Pulmonary artery endothelial cell (primary cell): ENCODE measurements at regions not wholly inside any gene's neighbourhood (a gene's known extent, or its start where the extent isn't known, plus 50 kb on each side); places are given as distances from the start of the nearest gene placed in this dataset.

Experiments used
- DNase-seq: peaks from one replicate; pipeline ENCODE4 v3.0.0-alpha.2; 2011; ENCODE audit warnings: low read depth, low spot score

- DNase-seq, result no peak
These were observed 361.0 kb upstream of the SEMA6D start for GRCh38 chr15:47356297-47356696.

DNA sequence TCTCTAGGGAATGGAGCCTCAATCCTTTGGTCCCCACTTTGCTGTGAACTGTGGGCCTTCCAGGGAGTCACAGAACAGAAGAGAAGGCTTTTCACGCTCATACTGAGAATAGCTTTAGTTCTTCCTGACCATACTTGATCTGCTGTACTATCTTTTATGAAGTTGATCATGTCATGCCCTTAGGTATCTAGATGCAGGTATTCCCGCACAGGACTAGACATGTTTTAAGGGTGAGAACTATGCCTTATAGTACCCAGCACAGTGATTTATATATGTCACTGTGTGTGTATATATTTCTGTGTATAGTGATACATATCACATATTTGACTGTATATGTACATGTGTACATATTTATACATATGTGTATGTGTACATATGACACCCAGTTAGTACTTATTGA is 358.4 kb upstream of the SEMA6D start:
- DNase-seq, result no peak

DNA sequence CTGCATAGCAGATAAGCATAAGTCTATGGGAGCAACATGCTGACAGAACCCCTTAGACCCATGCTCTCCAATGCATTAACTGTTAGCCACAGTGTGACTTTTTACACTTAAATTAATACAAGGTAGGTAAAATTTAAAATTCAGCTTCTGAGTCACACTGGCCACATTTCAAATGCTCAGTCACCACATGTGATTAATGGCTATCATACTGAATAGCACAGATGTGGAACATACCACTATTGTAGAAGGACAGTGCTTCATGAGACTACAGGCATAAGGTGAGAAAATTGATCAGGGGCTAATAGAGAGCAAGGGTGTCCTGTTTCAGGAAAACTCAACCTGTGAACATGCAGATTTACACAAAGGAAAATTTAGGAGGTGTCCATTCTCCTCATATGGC is 357.0 kb upstream of the SEMA6D start:
- DNase-seq, result no peak

DNA sequence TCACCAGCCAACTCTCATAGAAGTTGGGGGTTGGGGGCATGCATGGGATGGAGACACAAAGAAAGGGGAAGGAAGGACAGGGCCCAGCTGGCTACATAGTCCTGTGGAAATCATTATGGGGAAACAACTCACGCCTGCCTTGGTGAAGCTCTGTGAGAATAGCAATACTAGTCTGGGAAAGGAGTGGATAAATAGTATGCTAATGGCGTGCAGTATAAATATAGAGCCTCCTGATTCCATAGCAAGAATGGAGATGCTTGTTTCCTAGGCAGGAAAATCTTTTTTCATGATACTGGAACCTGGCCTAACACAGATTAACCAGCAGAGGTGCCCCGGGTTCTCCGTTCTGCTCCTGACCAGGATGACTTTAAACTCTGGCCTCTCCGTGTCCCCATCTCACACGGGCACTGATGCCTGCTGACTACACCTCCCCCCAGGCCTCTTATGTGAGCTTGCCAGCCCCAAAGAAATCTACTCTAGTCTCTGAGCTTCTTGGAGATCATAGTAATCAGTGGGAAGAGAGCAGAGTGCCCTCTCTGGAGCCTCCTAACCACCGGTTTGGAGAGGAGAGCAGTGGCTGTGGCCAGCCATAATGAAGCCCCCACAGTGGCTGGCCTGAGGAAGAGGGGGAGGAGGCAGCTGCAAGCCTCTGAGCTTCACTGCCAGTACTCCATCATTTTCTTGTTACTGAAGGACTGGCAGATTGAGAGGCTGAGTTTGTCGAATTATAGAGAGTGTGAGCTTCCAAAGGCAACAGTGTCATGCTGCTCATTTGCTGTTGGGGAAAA is 355.0 kb upstream of the SEMA6D start:
- no peak for DNase-seq

DNA sequence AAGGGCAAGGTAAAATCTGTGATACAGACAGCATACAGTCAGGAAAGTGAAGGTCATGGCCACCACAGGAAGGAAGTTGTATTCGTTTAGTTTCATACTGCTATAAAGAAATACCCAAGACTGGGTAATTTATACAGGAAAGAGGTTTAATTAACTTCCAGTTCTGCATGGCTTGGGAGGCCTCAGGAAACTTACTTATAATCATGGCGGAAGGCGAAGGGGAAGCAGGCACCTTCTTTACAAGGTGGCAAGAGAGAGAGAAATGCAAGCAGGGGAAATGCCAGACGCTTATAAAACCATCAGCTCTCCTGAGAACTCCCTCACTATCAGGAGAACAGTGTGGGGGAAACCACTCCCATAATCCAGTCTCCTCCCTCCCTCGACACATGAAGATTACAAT is 353.7 kb upstream of the SEMA6D start:
- DNase-seq, result no peak

- DNase-seq, result no peak
These were observed 352.8 kb upstream of the SEMA6D start for GRCh38 chr15:47364230-47365141.

DNA sequence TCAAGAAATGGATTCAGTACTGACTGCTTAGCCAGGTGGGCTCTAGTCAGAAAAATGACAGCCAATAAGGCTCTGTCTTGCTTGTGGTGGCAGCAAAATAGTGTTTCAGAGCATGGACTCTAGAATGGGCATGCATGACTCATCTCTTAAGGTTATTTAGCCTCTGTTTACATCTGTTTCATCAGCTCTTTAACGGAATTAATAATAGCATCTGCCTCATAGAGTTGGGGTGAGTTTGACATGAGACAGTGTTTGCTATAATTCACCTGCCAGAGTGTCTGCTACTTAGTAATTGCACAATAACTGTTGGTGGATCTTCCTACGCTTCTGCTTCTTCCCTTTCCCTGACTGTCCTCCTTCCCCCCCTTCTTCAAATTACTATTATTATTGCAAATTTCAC is 350.4 kb upstream of the SEMA6D start:
- no peak for DNase-seq

DNA sequence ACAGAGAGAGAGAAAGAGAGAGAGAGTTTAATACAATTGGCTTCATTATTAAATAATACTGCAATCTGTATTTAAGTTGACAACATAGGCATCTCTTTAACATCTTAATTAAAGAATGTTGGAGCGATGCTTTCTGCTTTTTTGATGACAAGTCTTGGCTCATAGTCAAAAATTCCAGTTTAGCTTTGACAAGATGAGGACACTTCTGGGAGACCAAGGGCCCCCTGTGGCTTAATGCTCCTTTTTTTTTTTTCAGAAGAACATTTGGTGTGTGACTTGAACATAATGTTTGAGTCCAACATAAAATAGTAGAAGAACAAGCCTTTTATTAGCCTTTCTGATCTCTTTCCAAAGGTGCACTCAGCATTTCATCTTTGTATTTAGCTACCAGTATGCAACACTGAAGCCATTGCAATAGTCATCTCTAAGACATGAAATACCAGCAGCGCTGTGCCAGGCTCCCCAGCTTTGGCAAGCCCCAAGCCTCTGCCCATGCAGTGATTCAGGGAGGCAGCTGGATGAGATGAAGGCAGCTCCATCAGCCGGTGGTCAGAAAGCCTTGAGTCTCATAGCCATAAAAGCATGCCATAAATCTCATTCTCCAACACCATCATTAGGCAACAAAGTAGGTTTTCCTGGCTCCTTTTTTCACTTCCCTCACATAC is 349.4 kb upstream of the SEMA6D start:
- DNase-seq, result no peak

- DNase-seq, result no peak
These were observed 345.4 kb upstream of the SEMA6D start for GRCh38 chr15:47371939-47372338.

GRCh38 chr15:47374222-47374621 is 343.1 kb upstream of the SEMA6D start:
- DNase-seq, result no peak

DNA sequence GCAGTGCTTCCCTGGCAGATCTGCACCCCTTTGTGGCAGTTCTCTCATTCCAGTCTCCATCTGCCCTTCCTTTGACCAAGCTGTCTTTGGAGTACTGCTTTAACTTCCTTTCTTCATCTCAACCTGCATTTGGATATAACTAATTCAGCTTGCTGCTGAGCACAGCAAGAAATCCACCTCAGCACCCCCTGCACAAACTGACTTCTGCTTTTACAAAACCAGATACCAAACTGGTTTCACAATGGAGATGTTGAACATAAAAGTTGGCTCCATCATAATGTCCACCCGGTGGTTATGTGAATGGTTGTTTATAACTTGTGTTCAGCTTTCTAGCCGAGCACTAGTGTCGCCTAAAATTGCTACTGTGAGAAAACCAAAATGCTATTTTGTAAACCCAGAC is 341.1 kb upstream of the SEMA6D start:
- DNase-seq, result no peak

GRCh38 chr15:47377465-47377864 is 339.8 kb upstream of the SEMA6D start:
- DNase-seq, result no peak

DNA sequence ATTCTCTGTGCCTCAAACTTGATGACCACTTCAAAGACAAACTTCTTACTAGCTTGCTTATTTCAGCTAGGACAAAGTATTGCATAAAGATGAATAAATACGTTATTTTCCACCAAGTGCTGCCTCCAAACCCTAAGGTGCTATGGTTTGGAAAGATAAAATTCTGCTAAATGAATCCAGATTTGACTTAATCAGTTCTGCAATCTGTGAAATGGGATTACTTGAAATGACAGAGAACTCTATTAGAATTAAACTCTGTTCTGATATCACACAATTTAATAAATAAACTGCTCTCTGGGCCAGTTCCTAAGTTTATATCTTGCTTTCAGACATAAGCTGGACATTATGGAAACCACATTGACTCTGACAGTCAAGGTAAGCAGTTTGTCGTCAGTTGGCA is 338.8 kb upstream of the SEMA6D start:
- DNase-seq, result no peak

DNA sequence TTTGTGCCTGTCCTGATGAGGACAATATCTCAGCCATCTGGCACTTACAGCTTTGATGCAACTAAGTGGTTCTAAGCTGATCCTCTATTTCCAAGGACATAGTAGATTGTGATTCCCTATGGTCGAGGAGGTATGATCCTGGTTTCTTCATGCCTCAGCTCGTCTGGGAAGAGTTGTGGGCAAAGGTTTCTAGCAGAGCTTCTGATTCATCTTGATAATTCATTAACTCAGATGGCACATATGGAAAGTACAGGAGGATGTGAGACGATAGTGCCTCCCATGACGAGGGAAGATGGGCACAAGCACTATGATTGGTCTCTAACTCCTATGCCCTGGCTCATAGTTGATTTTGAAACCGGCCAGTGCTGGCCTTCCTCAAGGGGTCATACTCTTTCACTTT is 334.2 kb upstream of the SEMA6D start:
- no peak for DNase-seq

DNA sequence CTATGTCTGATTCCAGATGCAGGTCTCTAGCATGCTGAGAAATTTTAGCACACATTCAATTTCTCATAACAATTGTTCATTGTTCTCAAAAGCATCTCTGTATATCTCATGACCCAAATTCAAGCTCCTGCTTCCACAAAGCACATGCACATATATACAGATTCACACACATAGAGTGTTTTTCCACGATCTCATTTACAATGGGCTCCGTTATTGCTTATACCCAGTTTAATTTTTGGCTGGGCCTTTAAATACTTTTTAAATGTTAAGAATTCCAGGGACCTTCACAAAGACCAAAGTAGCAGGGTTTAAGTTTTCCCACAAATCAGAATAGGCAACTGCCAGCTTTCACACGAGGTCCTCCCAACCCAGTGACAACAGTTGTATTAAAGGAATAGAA is 333.5 kb upstream of the SEMA6D start:
- no peak for DNase-seq

DNA sequence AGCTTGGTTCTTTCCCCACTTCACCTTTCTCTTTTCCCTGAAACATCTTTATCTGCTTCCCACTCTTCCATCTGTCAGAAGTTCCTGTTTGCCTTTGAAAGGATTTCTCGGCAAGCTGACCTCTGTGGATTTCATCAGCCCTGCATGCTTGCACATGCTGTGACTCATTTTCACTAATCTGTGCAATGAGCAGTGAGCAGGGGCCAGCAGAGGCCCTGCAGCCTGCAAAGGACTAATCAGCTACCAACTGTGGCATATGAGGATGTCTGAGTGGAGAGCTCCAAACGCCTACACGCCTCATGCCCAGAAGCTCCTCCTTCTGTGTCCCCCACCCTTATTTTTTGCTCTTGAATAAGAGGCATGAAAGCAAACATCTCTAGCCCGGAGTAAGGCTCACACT is 333.0 kb upstream of the SEMA6D start:
- peak; percentile 94 for DNase-seq

DNA sequence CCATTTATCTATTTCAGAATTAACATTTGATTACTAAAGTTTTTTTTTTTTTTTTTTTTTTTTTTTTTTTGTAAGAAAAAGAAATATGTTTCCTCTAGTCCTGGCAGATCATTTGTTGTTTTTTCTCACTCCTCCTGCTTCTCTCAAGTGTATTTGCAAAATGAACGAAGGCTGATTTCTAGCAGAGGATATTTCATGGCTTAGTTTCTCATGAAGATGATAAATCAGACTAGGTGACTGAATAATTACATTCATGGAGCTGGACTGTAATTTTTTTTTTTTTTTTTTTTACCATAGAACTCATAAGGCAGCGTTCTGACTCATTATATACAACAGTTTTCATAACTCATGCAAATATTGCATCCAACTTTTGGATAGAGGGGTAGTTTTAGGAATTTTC is 332.5 kb upstream of the SEMA6D start:
- no peak for DNase-seq

DNA sequence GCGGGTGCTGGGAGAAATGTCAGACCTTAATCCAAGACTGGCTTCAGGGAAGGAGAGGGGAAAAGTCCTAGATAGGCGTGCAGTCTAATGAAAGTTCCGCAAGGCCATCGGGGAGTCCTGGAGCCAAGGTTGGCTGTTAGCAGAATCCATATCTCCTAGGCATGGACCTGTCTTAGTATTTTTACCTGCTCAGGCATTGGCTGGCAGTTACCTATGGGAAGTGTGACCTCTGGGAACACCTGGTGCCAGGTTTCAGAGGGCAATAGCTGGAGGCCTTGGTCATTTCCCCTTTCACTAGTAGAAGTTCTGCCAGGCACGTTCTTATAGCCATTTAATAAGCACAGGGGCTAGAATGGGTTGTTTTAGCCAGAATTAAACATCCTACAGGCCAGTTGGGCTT is 330.8 kb upstream of the SEMA6D start:
- DNase-seq, result no peak

GRCh38 chr15:47388299-47388698 is 329.0 kb upstream of the SEMA6D start:
- DNase-seq, result no peak

DNA sequence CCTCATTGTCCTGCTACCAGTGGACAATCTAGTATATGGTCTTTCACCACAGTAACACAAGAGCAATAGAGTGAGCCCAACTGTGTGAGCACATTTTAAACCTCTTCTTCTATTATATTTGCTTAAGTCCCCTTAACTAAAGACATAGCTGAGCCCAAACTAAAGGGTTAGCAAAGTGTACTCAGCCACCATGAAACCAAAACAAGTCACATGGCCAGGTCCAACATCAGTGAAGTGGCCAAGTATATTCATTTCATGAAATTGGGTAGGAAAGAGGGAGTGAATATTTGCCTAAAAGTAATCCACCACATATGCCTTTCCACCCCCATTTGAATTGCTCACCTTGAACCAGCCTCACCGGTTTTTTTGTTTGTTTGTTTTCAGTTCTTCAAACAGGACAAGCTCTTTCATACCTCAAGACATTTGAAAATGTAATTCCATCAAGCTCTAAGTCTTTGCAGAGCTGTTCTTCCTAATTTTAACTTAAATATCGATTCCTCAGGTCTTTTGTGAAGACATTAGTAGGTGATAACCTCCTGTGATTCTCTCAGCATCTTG is 327.0 kb upstream of the SEMA6D start:
- no peak for DNase-seq

GRCh38 chr15:47394286-47394809 is 323.0 kb upstream of the SEMA6D start:
- no peak for DNase-seq

GRCh38 chr15:47395076-47395475 is 322.2 kb upstream of the SEMA6D start:
- no peak for DNase-seq
